Neuron (in vitro differentiated cells): ENCODE measurements at regions not wholly inside any gene's neighbourhood (a gene's known extent, or its start where the extent isn't known, plus 50 kb on each side); places are given as distances from the start of the nearest gene placed in this dataset.
A peak's percentile ranks its signal among the peaks of the same experiment; 100 is the strongest.

ENCODE experiments used
- H2AFZ ChIP-seq: one replicate; pipeline ENCODE4 v1.6.1; 2013; ENCODE audit warnings: low read depth, mild to moderate bottlenecking, inconsistent platforms, low read length, moderate library complexity
- H3K27me3 ChIP-seq: one replicate; pipeline ENCODE4 v1.6.1; 2013; ENCODE audit warnings: low read length; ENCODE audit not compliant: insufficient read depth
- H3K36me3 ChIP-seq: one replicate; pipeline ENCODE4 v1.6.1; 2013; ENCODE audit warnings: low read length; ENCODE audit not compliant: insufficient read depth
- H3K4me1 ChIP-seq: one replicate; pipeline ENCODE4 v1.6.1; 2013; ENCODE audit warnings: low read length; ENCODE audit not compliant: insufficient read depth
- H3K4me3 ChIP-seq: 2 replicates; pipeline ENCODE4 v1.5.1; 2013; ENCODE audit warnings: mild to moderate bottlenecking, low read length, moderate library complexity
- H3K9me3 ChIP-seq: one replicate; pipeline ENCODE4 v1.6.1; 2013; ENCODE audit warnings: low read length

- Histone ChIP-seq H2AFZ (no peak overlapping the region), H3K27me3 (no peaks in the 10 kb centered on the region), H3K9me3 (no peaks in the 10 kb centered on the region), H3K36me3 (no peaks in the 10 kb centered on the region), H3K4me3 (no peak overlapping the region), H3K4me1 (no peaks in the 10 kb centered on the region)
These were observed 1406.5 kb upstream of the ACO1 start for GRCh38 chr9:30977965-30978364.

DNA sequence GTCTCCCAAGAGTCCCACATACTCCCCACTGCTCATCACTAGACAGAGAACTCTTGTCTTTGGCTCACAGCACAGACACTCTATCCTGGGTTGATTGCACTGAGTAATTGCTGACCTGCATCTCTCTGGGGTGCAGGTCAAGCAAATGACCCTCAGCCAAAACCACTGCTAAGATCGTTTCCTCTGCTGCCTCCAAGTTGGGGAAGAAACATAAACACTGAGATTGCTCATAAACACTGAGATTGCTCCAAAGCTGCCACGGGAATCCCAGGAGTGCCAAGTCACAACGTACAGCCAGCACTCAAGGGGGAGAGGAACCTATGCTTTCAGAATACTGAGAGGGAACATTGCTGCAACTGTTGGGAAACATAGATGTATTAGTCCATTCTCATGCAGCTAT is 1402.1 kb upstream of the ACO1 start:
- Histone ChIP-seq H3K27me3 (no peaks in the 10 kb centered on the region), H3K4me1 (no peaks in the 10 kb centered on the region), H3K4me3 (no peak overlapping the region), H2AFZ (no peak overlapping the region), H3K9me3 (no peaks in the 10 kb centered on the region), H3K36me3 (no peaks in the 10 kb centered on the region)

- Histone ChIP-seq H3K4me1 (no peaks in the 10 kb centered on the region), H3K9me3 (no peaks in the 10 kb centered on the region), H2AFZ (no peak overlapping the region), H3K36me3 (no peaks in the 10 kb centered on the region), H3K27me3 (no peaks in the 10 kb centered on the region), H3K4me3 (no peak overlapping the region)
These were observed 1388.3 kb upstream of the ACO1 start for GRCh38 chr9:30995956-30996738.

DNA sequence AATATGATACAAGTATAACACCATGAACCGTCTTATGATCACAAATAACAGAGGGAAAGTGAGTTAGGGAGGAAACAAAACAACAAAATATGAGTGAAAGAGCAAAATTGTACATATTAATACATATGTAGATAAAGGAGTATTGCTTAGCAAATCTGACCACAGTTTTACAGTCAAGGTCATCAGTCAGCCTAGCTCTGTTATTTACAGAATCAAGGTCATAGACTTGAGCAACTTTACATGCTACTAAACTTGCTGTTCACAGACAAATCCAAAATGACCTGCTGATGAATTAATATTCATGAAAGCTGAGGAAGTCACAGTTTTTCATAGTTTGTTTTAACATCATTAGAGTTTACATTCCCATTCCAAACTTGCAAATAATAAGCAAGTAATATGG is 1387.7 kb upstream of the ACO1 start:
- no peak overlapping the region for H2AFZ ChIP-seq
- no peak overlapping the region for H3K4me3 ChIP-seq
- H3K36me3 ChIP-seq, result no peaks in the 10 kb centered on the region

DNA sequence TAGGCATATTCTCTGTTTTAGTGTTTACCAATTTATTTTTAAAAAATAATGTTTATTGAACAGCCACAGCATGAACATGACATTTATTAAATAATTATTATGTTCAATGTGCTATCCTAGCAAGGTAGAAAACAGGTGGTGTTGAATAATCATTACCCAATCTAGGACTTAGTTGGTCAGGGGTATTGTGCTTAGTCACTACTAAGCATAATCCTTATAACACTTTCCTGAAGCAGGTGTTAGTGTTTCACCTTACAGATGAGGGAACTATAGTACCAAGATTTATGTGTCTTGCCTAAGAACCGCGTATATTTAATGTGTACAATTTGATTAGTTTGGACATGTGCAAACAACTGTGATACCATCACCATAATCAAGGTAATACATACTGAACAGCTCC is 1387.2 kb upstream of the ACO1 start:
- no peak overlapping the region for H2AFZ ChIP-seq
- H3K9me3 ChIP-seq, result no peaks in the 10 kb centered on the region
- no peaks in the 10 kb centered on the region for H3K4me1 ChIP-seq
- no peak overlapping the region for H3K4me3 ChIP-seq
- no peaks in the 10 kb centered on the region for H3K27me3 ChIP-seq
- no peaks in the 10 kb centered on the region for H3K36me3 ChIP-seq

More for the DNA sequence above, 1387.7 kb upstream of the ACO1 start:
- H3K27me3 ChIP-seq, result no peaks in the 10 kb centered on the region
- H3K9me3 ChIP-seq, result no peaks in the 10 kb centered on the region
- H3K4me1 ChIP-seq, result no peaks in the 10 kb centered on the region

DNA sequence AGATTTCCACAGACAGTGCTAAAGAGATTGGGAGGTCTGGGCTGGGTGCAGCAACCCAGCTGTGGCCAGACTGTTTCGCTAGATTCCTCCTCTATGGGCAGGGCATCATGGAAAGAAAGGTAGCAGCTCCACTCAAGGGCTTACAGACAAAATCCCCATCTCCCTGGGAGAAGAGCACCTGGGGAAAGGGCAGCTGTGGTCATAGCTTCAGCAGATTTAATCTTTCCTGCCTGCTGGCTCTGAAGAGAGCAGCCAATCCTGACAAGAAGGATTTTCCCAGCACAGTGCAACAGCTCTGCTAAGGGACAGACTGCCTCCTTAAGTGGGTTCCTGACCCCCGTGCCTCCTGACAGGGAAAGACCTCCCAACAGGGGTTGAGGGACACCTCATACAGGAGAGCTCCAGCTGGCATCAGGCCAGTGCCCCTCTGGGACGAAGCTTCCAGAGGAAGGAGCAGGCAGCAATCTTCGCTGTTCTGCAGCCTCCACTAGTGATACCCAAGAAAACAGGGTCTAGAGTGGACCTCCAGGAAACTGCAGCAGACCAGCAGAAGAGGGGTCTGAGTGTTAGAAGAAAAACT is 1379.3 kb upstream of the ACO1 start:
- Histone ChIP-seq H3K27me3 (no peaks in the 10 kb centered on the region), H2AFZ (no peak overlapping the region), H3K9me3 (no peaks in the 10 kb centered on the region), H3K4me1 (no peaks in the 10 kb centered on the region), H3K4me3 (no peak overlapping the region), H3K36me3 (no peaks in the 10 kb centered on the region)

DNA sequence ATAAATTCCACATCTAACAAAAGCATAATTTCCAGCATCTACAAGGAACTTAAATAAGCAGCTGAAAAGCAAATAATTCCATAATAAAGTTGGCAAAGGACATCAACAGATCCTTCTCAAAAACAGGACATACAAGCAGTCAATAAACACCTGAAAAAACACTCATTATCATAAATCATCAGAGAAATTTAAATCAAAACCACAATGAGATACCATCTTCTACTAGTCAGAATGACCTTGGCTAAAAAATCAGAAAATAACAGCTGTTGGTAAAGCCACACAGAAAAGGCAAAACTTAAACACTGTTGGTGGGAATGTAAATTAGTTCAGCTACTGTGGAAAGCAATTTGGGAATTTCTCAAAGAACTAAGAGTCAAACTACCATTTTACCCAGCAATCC is 1371.1 kb upstream of the ACO1 start:
- Histone ChIP-seq H2AFZ (no peak overlapping the region), H3K4me1 (no peaks in the 10 kb centered on the region), H3K4me3 (no peak overlapping the region), H3K27me3 (no peaks in the 10 kb centered on the region), H3K36me3 (no peaks in the 10 kb centered on the region), H3K9me3 (no peaks in the 10 kb centered on the region)

- H3K4me1 ChIP-seq, result peaks cover 7% of the 10 kb centered on the region
- peak overlapping the region; percentile 78 for H2AFZ ChIP-seq
- H3K27me3 ChIP-seq, result no peaks in the 10 kb centered on the region
- H3K9me3 ChIP-seq, result no peaks in the 10 kb centered on the region
- H3K4me3 ChIP-seq, result no peak overlapping the region
- no peaks in the 10 kb centered on the region for H3K36me3 ChIP-seq
These were observed 1360.6 kb upstream of the ACO1 start for GRCh38 chr9:31023847-31024246.

GRCh38 chr9:31027678-31028077 is 1356.8 kb upstream of the ACO1 start:
- Histone ChIP-seq H3K27me3 (no peaks in the 10 kb centered on the region), H2AFZ (no peak overlapping the region), H3K9me3 (no peaks in the 10 kb centered on the region), H3K36me3 (no peaks in the 10 kb centered on the region), H3K4me1 (peaks cover 40% of the 10 kb centered on the region), H3K4me3 (no peak overlapping the region)

- H3K36me3 ChIP-seq, result no peaks in the 10 kb centered on the region
- H3K27me3 ChIP-seq, result no peaks in the 10 kb centered on the region
- H3K9me3 ChIP-seq, result no peaks in the 10 kb centered on the region
- no peak overlapping the region for H2AFZ ChIP-seq
- H3K4me3 ChIP-seq, result no peak overlapping the region
- peaks cover 42% of the 10 kb centered on the region for H3K4me1 ChIP-seq
These were observed 1356.3 kb upstream of the ACO1 start for GRCh38 chr9:31028137-31028536.

DNA sequence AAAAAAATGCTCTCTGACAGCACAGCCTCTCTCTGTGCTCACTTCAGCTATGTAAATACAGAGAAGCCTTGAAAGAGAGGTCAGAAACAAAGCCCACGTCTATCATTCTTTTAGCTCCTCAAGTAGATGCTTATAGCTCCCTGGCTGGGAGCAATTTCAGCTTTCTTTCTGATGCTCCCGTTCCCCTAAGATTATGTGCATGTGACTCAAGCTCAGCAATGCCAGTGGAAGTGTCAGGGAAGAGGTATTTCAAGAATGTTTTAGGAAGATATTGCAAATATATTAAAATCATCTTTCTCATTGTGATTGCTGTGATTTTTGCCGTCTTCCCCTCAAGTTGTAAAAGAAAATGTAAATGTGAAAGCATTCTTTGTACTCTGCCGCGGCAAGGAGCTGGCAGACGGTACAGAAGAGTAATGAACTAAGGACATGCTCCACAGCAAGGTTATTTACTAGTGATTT is 1353.7 kb upstream of the ACO1 start:
- Histone ChIP-seq H3K4me1 (peaks cover 53% of the 10 kb centered on the region), H3K4me3 (peak overlapping the region; percentile 41), H3K27me3 (no peaks in the 10 kb centered on the region), H3K36me3 (no peaks in the 10 kb centered on the region), H3K9me3 (no peaks in the 10 kb centered on the region), H2AFZ (peak overlapping the region; percentile 83)

GRCh38 chr9:31032206-31032605 is 1352.2 kb upstream of the ACO1 start:
- no peaks in the 10 kb centered on the region for H3K36me3 ChIP-seq
- H3K4me1 ChIP-seq, result peaks cover 53% of the 10 kb centered on the region
- H3K27me3 ChIP-seq, result no peaks in the 10 kb centered on the region
- H2AFZ ChIP-seq, result no peak overlapping the region
- H3K9me3 ChIP-seq, result no peaks in the 10 kb centered on the region
- H3K4me3 ChIP-seq, result no peak overlapping the region

GRCh38 chr9:31034311-31034710 is 1350.1 kb upstream of the ACO1 start:
- H2AFZ ChIP-seq, result peak overlapping the region; percentile 76
- no peaks in the 10 kb centered on the region for H3K27me3 ChIP-seq
- H3K4me1 ChIP-seq, result peaks cover 53% of the 10 kb centered on the region
- peak overlapping the region; percentile 35 for H3K4me3 ChIP-seq
- H3K36me3 ChIP-seq, result no peaks in the 10 kb centered on the region
- H3K9me3 ChIP-seq, result no peaks in the 10 kb centered on the region
